Kidney glomerular epithelial cell (primary cell): ENCODE measurements at regions not wholly inside any gene's neighbourhood (a gene's known extent, or its start where the extent isn't known, plus 50 kb on each side); places are given as distances from the start of the nearest gene placed in this dataset.
A peak's percentile ranks its signal among the peaks of the same experiment; 100 is the strongest.

Source experiments
- DNase-seq: peaks from one replicate; lab custom pipeline; 2025; lab: John Stamatoyannopoulos, UW

GRCh38 chr1:101152633-101153032 is 84.2 kb upstream of the S1PR1 start:
- no peak for DNase-seq

- DNase-seq = no peak
Measured at GRCh38 chr1:101151286-101151685, 85.5 kb upstream of the S1PR1 start.

GRCh38 chr1:101150670-101151069 is 86.1 kb upstream of the S1PR1 start:
- DNase-seq = peak; percentile 16

GRCh38 chr1:101150266-101150665 is 86.6 kb upstream of the S1PR1 start:
- DNase-seq = no peak

GRCh38 chr1:101148980-101149379 is 87.8 kb upstream of the S1PR1 start:
- no peak for DNase-seq

GRCh38 chr1:101147381-101147780 is 89.4 kb upstream of the S1PR1 start:
- DNase-seq = no peak

GRCh38 chr1:101145449-101145820 is 91.4 kb upstream of the S1PR1 start:
- DNase-seq = no peak

GRCh38 chr1:101144671-101145448 is 92.0 kb upstream of the S1PR1 start:
- DNase-seq = no peak

- DNase-seq = no peak
Measured at GRCh38 chr1:101142244-101142643, 94.6 kb upstream of the S1PR1 start.

GRCh38 chr1:101141376-101141775 is 95.4 kb upstream of the S1PR1 start:
- DNase-seq = no peak

GRCh38 chr1:101139821-101140718 is 96.7 kb upstream of the S1PR1 start:
- no peak for DNase-seq

GRCh38 chr1:101139130-101139529 is 97.7 kb upstream of the S1PR1 start:
- no peak for DNase-seq

- peak; percentile 81 for DNase-seq
Measured at GRCh38 chr1:101137144-101138126, 99.4 kb upstream of the S1PR1 start.

GRCh38 chr1:101136739-101137138 is 100.1 kb upstream of the S1PR1 start:
- peak; percentile 41 for DNase-seq

GRCh38 chr1:101136271-101136670 is 100.5 kb upstream of the S1PR1 start:
- no peak for DNase-seq

GRCh38 chr1:101135526-101135925 is 101.3 kb upstream of the S1PR1 start:
- no peak for DNase-seq

- DNase-seq = no peak
Measured at GRCh38 chr1:101131239-101131843, 105.5 kb upstream of the S1PR1 start.

GRCh38 chr1:101130673-101131072 is 105.1 kb upstream of the DPH5 start:
- DNase-seq = peak; percentile 99

- no peak for DNase-seq
Measured at GRCh38 chr1:101128846-101129245, 103.3 kb upstream of the DPH5 start.

GRCh38 chr1:101128211-101128727 is 102.7 kb upstream of the DPH5 start:
- DNase-seq = peak; percentile 50

- no peak for DNase-seq
Measured at GRCh38 chr1:101124405-101124804, 98.8 kb upstream of the DPH5 start.
